Nephron (organoid): ENCODE measurements at regions not wholly inside any gene's neighbourhood (a gene's known extent, or its start where the extent isn't known, plus 50 kb on each side); places are given as distances from the start of the nearest gene placed in this dataset.

ENCODE experiments used
- H3K27ac Mint-ChIP-seq, 3 experiments: 2 replicates each; pipeline ENCODE4 v1.8.0; 2020; ENCODE audit warnings: mixed read lengths in 3 of 3, mild to moderate bottlenecking in 2 of 3, moderate library complexity in 1 of 3
- H3K27me3 Mint-ChIP-seq: 2 replicates; pipeline ENCODE4 v1.8.0; 2021; ENCODE audit warnings: low read depth, mild to moderate bottlenecking, moderate library complexity, mixed read lengths
- H3K36me3 Mint-ChIP-seq: 2 replicates; pipeline ENCODE4 v1.8.0; 2020; ENCODE audit warnings: low read depth, mixed read lengths
- H3K4me1 Mint-ChIP-seq: 2 replicates; pipeline ENCODE4 v1.8.0; 2020; ENCODE audit warnings: mixed read lengths
- H3K4me3 Mint-ChIP-seq, 3 experiments: 2 replicates each; pipeline ENCODE4 v1.8.0; 2020; ENCODE audit warnings: mild to moderate bottlenecking in 3 of 3, mixed read lengths in 3 of 3, moderate library complexity in 2 of 3
- H3K9me3 Mint-ChIP-seq: 2 replicates; pipeline ENCODE4 v1.8.0; 2020; ENCODE audit warnings: mixed read lengths
- CTCF ChIP-seq, 3 experiments: fragments of 200-600 bp; sonication (generic); IDR thresholded peaks; one replicate each; pipeline ENCODE4 v1.5.0; 2021; ENCODE audit warnings: antibody characterized with exemption in 3 of 3; ENCODE audit not compliant: unreplicated experiment in 3 of 3

- peaks cover 5% of the 10 kb centered on the region for H3K4me1 Mint-ChIP-seq
- no peak for TF ChIP-seq CTCF (IDR thresholded peaks at IDR 0.05; ENCODE audit: unreplicated experiment in 3 of 3)
- no peak overlapping the region for H3K4me3 Mint-ChIP-seq
- H3K27ac Mint-ChIP-seq, result no peak overlapping the region
- no peaks in the 10 kb centered on the region for H3K27me3 Mint-ChIP-seq
- H3K9me3 Mint-ChIP-seq, result peaks cover 5% of the 10 kb centered on the region
- no peaks in the 10 kb centered on the region for H3K36me3 Mint-ChIP-seq
Measured at GRCh38 chr4:138875891-138876608, 139.5 kb upstream of the NOCT start.

- no peaks in the 10 kb centered on the region for H3K36me3 Mint-ChIP-seq
- TF ChIP-seq CTCF (IDR thresholded peaks at IDR 0.05; ENCODE audit: unreplicated experiment in 3 of 3), result no peak
- H3K9me3 Mint-ChIP-seq, result no peaks in the 10 kb centered on the region
- no peak overlapping the region for H3K4me3 Mint-ChIP-seq
- peak overlapping the region; percentile 22 to 39 (median 27) for H3K27ac Mint-ChIP-seq
- H3K4me1 Mint-ChIP-seq, result peaks cover 10% of the 10 kb centered on the region
- H3K27me3 Mint-ChIP-seq, result no peaks in the 10 kb centered on the region
Measured at GRCh38 chr4:138871555-138871875, 144.1 kb upstream of the NOCT start.

GRCh38 chr4:138870737-138871554 is 144.6 kb upstream of the NOCT start:
- Mint-ChIP-seq H3K27me3 (no peaks in the 10 kb centered on the region), H3K9me3 (no peaks in the 10 kb centered on the region), H3K4me1 (peaks cover 10% of the 10 kb centered on the region)

GRCh38 chr4:138869631-138870030 is 145.9 kb upstream of the NOCT start:
- Mint-ChIP-seq H3K27me3 (no peaks in the 10 kb centered on the region), H3K4me1 (peaks cover 21% of the 10 kb centered on the region), H3K27ac (no peak overlapping the region), H3K9me3 (no peaks in the 10 kb centered on the region), H3K36me3 (no peaks in the 10 kb centered on the region), H3K4me3 (no peak overlapping the region)
- TF ChIP-seq CTCF (IDR thresholded peaks at IDR 0.05; ENCODE audit: unreplicated experiment in 3 of 3), result no peak

More at GRCh38 chr4:138870737-138871554, 144.6 kb upstream of the NOCT start:
- no peak overlapping the region for H3K4me3 Mint-ChIP-seq
- peak; percentile 75 to 90 (median 78) for TF ChIP-seq CTCF (IDR thresholded peaks at IDR 0.05; ENCODE audit: unreplicated experiment in 3 of 3)
- peak overlapping the region; percentile 22 to 39 (median 27) for H3K27ac Mint-ChIP-seq
- no peaks in the 10 kb centered on the region for H3K36me3 Mint-ChIP-seq

- H3K36me3 Mint-ChIP-seq, result no peaks in the 10 kb centered on the region
- no peaks in the 10 kb centered on the region for H3K27me3 Mint-ChIP-seq
- TF ChIP-seq CTCF (IDR thresholded peaks at IDR 0.05; ENCODE audit: unreplicated experiment in 3 of 3), result no peak
- no peak overlapping the region for H3K27ac Mint-ChIP-seq
- H3K4me3 Mint-ChIP-seq, result no peak overlapping the region
- peaks cover 22% of the 10 kb centered on the region for H3K4me1 Mint-ChIP-seq
- no peaks in the 10 kb centered on the region for H3K9me3 Mint-ChIP-seq
Measured at GRCh38 chr4:138869165-138869564, 146.4 kb upstream of the NOCT start.
